ENCODE measurements at regions not wholly inside any gene's neighbourhood (a gene's known extent, or its start where the extent isn't known, plus 50 kb on each side); places are given as distances from the start of the nearest gene placed in this dataset.
"Not testable (repeated sequence)": the region's sequence is repeated elsewhere in the genome, so short reads cannot be mapped to it uniquely, and the experiment has no call there.

GRCh38 chr13:27353166-27353583, 71.2 kb upstream of the GTF3A start:
- H3K27me3 Mint-ChIP-seq: peaks cover 0 to 9% (median 5%) of the 10 kb centered on the region in 5 donors
- peaks cover 0 to 5% (median 0%) of the 10 kb centered on the region in 9 donors for H3K9me3 Mint-ChIP-seq
- H3K36me3 Mint-ChIP-seq: no peaks in the 10 kb centered on the region
- ATAC-seq: no peak
- POLR2A ChIA-PET: no interaction called here
- no peaks in the 10 kb centered on the region for H3K4me1 Mint-ChIP-seq
- peak overlapping the region in 1 of 10 donors; percentile 40 for H3K27ac Mint-ChIP-seq
- peak overlapping the region in 1 of 10 donors; percentile 43 for H3K4me3 Mint-ChIP-seq
- no peak for DNase-seq

DNA sequence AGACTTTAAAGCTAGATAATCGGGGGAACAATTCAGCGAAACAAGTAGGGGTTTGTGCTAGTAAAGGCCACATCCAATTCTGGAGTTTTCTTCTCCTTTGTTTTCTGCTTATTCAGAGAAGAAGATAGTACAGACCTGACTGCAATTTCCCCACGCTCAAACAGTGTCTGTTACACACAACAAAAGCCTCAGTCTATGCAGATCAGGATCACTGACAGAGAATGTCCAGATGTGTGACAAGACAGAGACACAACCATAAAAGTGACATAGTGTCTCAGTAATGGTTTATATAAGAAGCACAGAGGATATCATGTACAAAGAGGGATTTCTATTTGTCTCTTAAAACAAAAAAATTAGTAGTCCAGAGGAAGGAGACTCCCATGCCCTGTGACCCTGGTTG, 70.7 kb upstream of the GTF3A start:
- H3K27ac Mint-ChIP-seq: peak overlapping the region in 2 of 10 donors; percentile 40 to 70
- peaks cover 0 to 7% (median 1%) of the 10 kb centered on the region in 5 donors for H3K27me3 Mint-ChIP-seq

DNA sequence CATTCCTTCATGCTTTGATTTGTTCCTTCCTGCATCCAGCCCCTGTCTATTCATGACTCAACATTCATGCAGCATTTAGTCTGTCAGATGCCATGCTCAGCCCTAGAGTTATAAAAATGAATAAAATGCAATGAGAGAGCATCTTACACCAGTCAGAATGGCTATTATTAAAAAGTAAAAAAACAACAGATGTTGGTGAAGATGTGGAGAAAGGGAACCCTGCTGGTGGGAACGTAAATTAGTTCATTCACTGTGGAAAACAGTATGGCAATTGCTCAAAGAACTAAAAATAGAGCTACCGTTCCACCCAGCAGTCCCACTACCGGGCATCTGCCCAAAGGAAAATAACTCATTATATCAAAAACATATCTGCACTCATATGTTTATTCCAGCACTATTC, 70.0 kb upstream of the GTF3A start:
- Mint-ChIP-seq H3K4me3 (no peak overlapping the region), H3K27ac (no peak overlapping the region), H3K9me3 (peaks cover 0 to 5% (median 0%) of the 10 kb centered on the region in 9 donors), H3K27me3 (peaks cover 0 to 8% (median 6%) of the 10 kb centered on the region in 5 donors), H3K36me3 (no peaks in the 10 kb centered on the region), H3K4me1 (peaks cover 0 to 2% (median 0%) of the 10 kb centered on the region in 4 donors)
- DNase-seq: no peak
- POLR2A ChIA-PET: no interaction called here
- no peak for ATAC-seq

More for the DNA sequence above, 70.7 kb upstream of the GTF3A start:
- no peak for DNase-seq
- Mint-ChIP-seq H3K4me1 (no peaks in the 10 kb centered on the region), H3K9me3 (peaks cover 0 to 5% (median 0%) of the 10 kb centered on the region in 9 donors), H3K4me3 (peak overlapping the region in 1 of 10 donors; percentile 43), H3K36me3 (no peaks in the 10 kb centered on the region)
- POLR2A ChIA-PET: no interaction called here
- no peak for ATAC-seq

DNA sequence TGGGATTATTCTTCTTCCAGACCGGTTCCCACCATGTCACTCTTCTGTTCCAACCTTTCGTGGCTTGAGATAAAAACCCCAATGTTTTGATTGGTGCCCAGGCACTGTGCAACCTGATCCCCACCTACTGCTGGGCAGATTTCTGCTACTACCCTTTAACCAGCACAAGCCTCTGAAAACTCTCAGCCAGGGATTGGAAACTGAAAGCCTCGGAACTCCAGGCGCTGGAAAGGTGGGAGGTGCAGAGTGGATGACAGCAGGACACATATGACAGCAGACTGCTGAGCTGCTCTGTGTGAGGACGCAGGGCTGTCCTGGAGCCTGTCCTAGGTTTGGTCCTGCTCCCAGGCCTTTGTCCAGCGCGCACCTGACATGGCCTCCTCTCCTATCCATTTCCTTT, 68.5 kb upstream of the GTF3A start:
- Mint-ChIP-seq H3K36me3 (no peaks in the 10 kb centered on the region), H3K4me3 (no peak overlapping the region), H3K4me1 (peaks cover 0 to 2% (median 0%) of the 10 kb centered on the region in 4 donors), H3K9me3 (no peaks in the 10 kb centered on the region), H3K27me3 (peaks cover 6 to 17% (median 12%) of the 10 kb centered on the region in 5 donors), H3K27ac (no peak overlapping the region)
- no peak for DNase-seq
- POLR2A ChIA-PET: no interaction called here
- ATAC-seq: no peak

DNA sequence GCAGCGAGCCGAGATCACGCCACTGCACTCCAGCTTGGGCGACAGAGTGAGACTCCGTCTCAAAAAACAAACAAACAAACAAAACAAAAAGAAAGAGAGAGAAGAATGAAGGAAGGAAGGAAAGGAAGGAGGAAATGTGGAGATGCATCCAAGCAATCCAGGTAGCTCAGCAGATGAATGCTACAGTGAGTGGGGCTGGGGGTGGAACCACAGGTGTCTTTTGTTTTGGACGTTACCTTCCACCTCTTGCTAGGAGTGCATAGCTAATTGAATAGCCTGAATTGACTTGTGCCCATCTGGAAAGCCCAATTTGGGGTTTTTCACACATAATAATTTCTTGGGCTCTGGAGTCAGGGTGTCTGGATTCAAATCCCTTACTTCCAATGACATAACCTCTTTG, 66.0 kb upstream of the GTF3A start:
- ATAC-seq (no peak), DNase-seq (no peak)
- Mint-ChIP-seq H3K4me3 (no peak overlapping the region), H3K27me3 (peaks cover 6 to 18% (median 12%) of the 10 kb centered on the region in 5 donors), H3K36me3 (no peaks in the 10 kb centered on the region), H3K27ac (no peak overlapping the region), H3K4me1 (peaks cover 0 to 12% (median 8%) of the 10 kb centered on the region in 4 donors), H3K9me3 (no peaks in the 10 kb centered on the region)
- POLR2A ChIA-PET: interaction anchor here (0.6 to 1.5 kb wide), 2 partner anchors 373 to 384 kb away, joined by 3 to 9 read pairs; no protein-coding TSS in a partner anchor

- DNase-seq (peak; percentile 49 to 78 (median 63)), ATAC-seq (peak in 1 of 2 donors; percentile 59)
- Mint-ChIP-seq H3K9me3 (no peaks in the 10 kb centered on the region), H3K36me3 (no peaks in the 10 kb centered on the region), H3K27me3 (peaks cover 6 to 18% (median 12%) of the 10 kb centered on the region in 5 donors), H3K27ac (peak overlapping the region in 1 of 10 donors; percentile 65), H3K4me1 (peaks cover 0 to 12% (median 8%) of the 10 kb centered on the region in 4 donors), H3K4me3 (no peak overlapping the region)
- POLR2A ChIA-PET: interaction anchor here (0.5 to 1.5 kb wide), 3 partner anchors 89 to 374 kb away, joined by 3 to 9 read pairs (median 5); partner anchors contain the start of gene RASL11A
Measured at GRCh38 chr13:27359199-27359821, 65.1 kb upstream of the GTF3A start.

DNA sequence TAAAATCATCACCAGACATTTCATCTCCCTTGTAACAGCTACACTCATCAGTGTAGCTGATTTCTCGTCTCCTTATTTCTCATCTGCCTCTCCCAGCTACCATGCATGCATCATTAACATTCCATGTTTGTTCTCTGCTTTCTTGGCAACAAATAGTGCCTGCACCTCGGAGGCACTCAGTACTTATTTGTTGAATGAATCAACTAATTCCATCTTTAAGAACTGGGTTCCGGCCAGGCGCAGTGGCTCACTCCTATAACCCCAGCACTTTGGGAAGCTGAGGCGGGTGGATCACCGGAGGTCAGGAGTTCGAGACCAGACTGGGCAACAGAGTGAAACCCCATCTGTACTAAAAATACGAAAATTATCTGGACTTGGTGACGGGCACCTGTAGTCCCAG, 63.9 kb upstream of the GTF3A start:
- no peak overlapping the region for H3K27ac Mint-ChIP-seq

GRCh38 chr13:27362064-27362751, 62.2 kb upstream of the GTF3A start:
- Mint-ChIP-seq H3K27me3 (peaks cover 8 to 18% (median 13%) of the 10 kb centered on the region in 5 donors), H3K36me3 (no peaks in the 10 kb centered on the region), H3K27ac (peak overlapping the region in 5 of 10 donors; percentile 5 to 59 (median 15)), H3K9me3 (no peaks in the 10 kb centered on the region), H3K4me1 (peaks cover 0 to 12% (median 8%) of the 10 kb centered on the region in 4 donors), H3K4me3 (peak overlapping the region; percentile 44 to 72 (median 65))
- POLR2A ChIA-PET: interaction anchor here (0.6 to 1.1 kb wide), 4 partner anchors 11 to 377 kb away, joined by 3 to 5 read pairs (median 3); partner anchors contain the start of gene RASL11A
- DNase-seq (peak; percentile 61 to 88 (median 76)), ATAC-seq (peak; percentile 96 to 97)

More for the DNA sequence above, 63.9 kb upstream of the GTF3A start:
- Mint-ChIP-seq H3K4me1 (peaks cover 0 to 12% (median 8%) of the 10 kb centered on the region in 4 donors), H3K9me3 (no peaks in the 10 kb centered on the region), H3K27me3 (peaks cover 6 to 18% (median 12%) of the 10 kb centered on the region in 5 donors), H3K36me3 (no peaks in the 10 kb centered on the region), H3K4me3 (no peak overlapping the region)
- ATAC-seq (no peak), DNase-seq (no peak)
- POLR2A ChIA-PET: interaction anchor here (1.2 kb wide), 1 partner anchor 90 kb away, joined by 3 read pairs; the partner anchor contains the start of gene RASL11A

GRCh38 chr13:27363637-27364036, 60.8 kb upstream of the GTF3A start:
- H3K36me3 Mint-ChIP-seq, DNase-seq, ATAC-seq, POLR2A ChIA-PET, H3K4me3 Mint-ChIP-seq, H3K9me3 Mint-ChIP-seq, H3K27ac Mint-ChIP-seq: not testable (repeated sequence)
- H3K27me3 Mint-ChIP-seq: peaks cover 10 to 21% (median 15%) of the 10 kb centered on the region in 5 donors
- H3K4me1 Mint-ChIP-seq: peaks cover 0 to 12% (median 8%) of the 10 kb centered on the region in 4 donors

DNA sequence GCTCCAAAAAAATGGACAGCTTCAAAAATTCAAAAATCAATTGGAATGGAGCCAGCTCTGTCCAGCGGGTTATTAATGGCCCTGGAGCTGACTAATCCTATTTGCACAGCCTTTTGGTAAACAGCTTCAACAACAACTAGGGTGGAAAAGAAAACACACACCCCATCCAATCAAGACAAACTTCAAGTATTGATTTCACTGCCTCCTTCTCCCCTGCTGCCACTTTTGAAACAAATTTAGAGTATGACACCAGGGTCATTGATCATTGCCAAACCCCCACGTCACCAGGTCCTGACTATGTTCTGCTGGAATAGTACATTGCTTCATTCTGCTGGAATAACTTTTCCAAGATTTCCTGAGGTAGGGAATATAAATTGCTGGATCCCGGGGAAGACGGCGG, 56.8 kb upstream of the GTF3A start:
- POLR2A ChIA-PET: interaction anchor here (0.7 kb wide), 1 partner anchor 193 kb away, joined by 3 read pairs; no protein-coding TSS in a partner anchor
- H3K27ac Mint-ChIP-seq: no peak overlapping the region
- H3K4me3 Mint-ChIP-seq: no peak overlapping the region
- DNase-seq (no peak), ATAC-seq (no peak)
- no peaks in the 10 kb centered on the region for H3K36me3 Mint-ChIP-seq
- no peaks in the 10 kb centered on the region for H3K9me3 Mint-ChIP-seq
- peaks cover 2 to 23% (median 9%) of the 10 kb centered on the region in 5 donors for H3K27me3 Mint-ChIP-seq
- peaks cover 0 to 3% (median under 1%) of the 10 kb centered on the region in 4 donors for H3K4me1 Mint-ChIP-seq

GRCh38 chr13:27370305-27370872, 54.0 kb upstream of the GTF3A start:
- Mint-ChIP-seq H3K4me1 (peaks cover 0 to 6% (median 3%) of the 10 kb centered on the region in 4 donors), H3K36me3 (no peaks in the 10 kb centered on the region), H3K27me3 (peaks cover 13 to 34% (median 23%) of the 10 kb centered on the region in 5 donors), H3K4me3 (no peak overlapping the region), H3K9me3 (no peaks in the 10 kb centered on the region), H3K27ac (no peak overlapping the region)
- ATAC-seq: no peak
- DNase-seq: no peak
- POLR2A ChIA-PET: no interaction called here

DNA sequence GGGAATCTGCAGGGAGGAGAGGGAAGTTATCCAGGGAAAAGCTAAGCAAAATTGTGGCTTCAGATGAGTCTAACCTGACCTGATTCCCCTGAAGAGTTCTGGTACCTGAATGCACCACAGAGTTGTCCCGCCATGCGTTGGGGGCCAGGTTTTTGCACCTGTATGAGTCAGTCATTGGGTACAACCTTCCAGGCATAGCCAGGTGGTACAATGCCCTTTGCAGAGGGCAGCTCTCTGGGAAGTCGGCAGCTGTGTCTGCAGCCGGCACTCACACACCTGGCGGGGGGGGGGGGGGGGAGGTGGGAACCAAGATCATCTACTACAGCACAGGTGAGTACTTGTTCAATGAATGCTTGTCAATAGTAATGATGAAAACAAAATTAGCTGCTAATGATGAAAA, 52.5 kb upstream of the GTF3A start:
- no peak overlapping the region for H3K27ac Mint-ChIP-seq
- H3K27me3 Mint-ChIP-seq: peaks cover 15 to 43% (median 25%) of the 10 kb centered on the region in 5 donors
- POLR2A ChIA-PET: no interaction called here
- H3K4me3 Mint-ChIP-seq: no peak overlapping the region
- ATAC-seq: no peak
- no peaks in the 10 kb centered on the region for H3K36me3 Mint-ChIP-seq
- no peaks in the 10 kb centered on the region for H3K9me3 Mint-ChIP-seq
- no peak for DNase-seq
- peaks cover 2 to 6% (median 5%) of the 10 kb centered on the region in 4 donors for H3K4me1 Mint-ChIP-seq
